ENCODE measurements at regions not wholly inside any gene's neighbourhood (a gene's known extent, or its start where the extent isn't known, plus 50 kb on each side); places are given as distances from the start of the nearest gene placed in this dataset.

DNA sequence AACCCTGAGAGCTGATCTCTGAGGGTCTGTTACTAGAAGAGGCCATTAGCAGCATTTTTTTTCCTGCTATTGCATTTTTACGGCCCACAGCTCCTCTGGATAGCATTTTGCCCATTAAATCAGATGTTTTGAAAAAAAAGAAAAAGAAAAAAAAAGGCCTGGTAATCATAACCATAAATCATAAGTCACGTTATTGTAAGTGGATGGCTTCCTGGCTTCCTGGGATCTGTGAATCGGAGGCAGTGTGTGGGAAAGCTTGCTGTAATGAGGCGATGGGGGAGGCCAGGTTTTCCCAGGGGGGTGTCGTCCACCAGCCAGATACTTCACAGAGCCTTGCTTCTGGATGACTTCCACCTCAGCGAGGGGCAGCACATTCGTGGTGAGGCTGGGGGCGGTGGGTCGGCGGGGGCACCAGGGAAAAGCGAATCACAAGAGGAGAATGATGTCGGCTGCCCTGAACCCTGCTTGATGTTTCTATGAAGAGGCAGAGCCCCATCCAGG lies 106.5 kb upstream of the SYT13 start:
- TF ChIP-seq, protein P1, sequence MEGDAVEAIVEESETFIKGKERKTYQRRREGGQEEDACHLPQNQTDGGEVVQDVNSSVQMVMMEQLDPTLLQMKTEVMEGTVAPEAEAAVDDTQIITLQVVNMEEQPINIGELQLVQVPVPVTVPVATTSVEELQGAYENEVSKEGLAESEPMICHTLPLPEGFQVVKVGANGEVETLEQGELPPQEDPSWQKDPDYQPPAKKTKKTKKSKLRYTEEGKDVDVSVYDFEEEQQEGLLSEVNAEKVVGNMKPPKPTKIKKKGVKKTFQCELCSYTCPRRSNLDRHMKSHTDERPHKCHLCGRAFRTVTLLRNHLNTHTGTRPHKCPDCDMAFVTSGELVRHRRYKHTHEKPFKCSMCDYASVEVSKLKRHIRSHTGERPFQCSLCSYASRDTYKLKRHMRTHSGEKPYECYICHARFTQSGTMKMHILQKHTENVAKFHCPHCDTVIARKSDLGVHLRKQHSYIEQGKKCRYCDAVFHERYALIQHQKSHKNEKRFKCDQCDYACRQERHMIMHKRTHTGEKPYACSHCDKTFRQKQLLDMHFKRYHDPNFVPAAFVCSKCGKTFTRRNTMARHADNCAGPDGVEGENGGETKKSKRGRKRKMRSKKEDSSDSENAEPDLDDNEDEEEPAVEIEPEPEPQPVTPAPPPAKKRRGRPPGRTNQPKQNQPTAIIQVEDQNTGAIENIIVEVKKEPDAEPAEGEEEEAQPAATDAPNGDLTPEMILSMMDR (IDR thresholded peaks at IDR 0.05) = no peak
- TF ChIP-seq POLR2AphosphoS5 (IDR thresholded peaks at IDR 0.05; ENCODE audit: low read depth, low read length) (no peak), TCF7L2 (IDR thresholded peaks at IDR 0.05; ENCODE audit: low read depth, low read length) (no peak)

Data from Panc1 (cell line).